Tibial nerve (tissue), 3 donors: ENCODE measurements at regions not wholly inside any gene's neighbourhood (a gene's known extent, or its start where the extent isn't known, plus 50 kb on each side); places are given as distances from the start of the nearest gene placed in this dataset.

Experiments used
- POLR2A ChIP-seq, 2 donors: fragments of 450-650 bp; IDR thresholded peaks; one replicate each; pipeline ENCODE4 v1.6.1; 2017; ENCODE audit warnings: antibody characterized with exemption in 2 of 2, mild to moderate bottlenecking in 2 of 2, moderate library complexity in 2 of 2
- TF ChIP-seq, protein P1 (sequence below), 5 experiments: fragments of 200-600 bp in 3 of 5; fragments of 450-650 bp in 2 of 5; sonication (generic) in 3 of 5; IDR thresholded peaks; one replicate each; pipeline ENCODE4 v1.5.1; 2016 to 2019; ENCODE audit warnings: antibody characterized with exemption in 5 of 5, mild to moderate bottlenecking in 3 of 5, moderate library complexity in 2 of 5

DNA sequence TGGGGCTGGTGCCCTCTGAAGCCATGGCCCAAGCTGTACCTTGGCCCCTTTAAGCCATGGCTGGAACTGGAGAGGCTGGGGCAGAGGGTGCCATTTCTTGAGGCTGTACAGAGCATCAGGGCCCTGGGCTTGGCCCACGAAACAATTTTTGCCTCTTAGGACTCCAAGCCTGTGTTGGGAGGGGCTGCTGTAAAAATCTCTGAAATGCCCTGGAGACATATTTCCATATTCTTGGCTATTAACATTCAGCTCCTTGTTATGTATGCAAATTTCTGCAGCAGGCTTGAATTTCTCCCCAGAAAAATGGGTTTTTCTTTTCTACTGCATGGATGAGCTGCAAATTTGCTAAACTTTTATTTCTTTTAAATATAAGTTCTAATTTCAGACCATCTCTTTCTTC, 834.0 kb downstream of the DSC3 start:
- TF ChIP-seq, protein P1, sequence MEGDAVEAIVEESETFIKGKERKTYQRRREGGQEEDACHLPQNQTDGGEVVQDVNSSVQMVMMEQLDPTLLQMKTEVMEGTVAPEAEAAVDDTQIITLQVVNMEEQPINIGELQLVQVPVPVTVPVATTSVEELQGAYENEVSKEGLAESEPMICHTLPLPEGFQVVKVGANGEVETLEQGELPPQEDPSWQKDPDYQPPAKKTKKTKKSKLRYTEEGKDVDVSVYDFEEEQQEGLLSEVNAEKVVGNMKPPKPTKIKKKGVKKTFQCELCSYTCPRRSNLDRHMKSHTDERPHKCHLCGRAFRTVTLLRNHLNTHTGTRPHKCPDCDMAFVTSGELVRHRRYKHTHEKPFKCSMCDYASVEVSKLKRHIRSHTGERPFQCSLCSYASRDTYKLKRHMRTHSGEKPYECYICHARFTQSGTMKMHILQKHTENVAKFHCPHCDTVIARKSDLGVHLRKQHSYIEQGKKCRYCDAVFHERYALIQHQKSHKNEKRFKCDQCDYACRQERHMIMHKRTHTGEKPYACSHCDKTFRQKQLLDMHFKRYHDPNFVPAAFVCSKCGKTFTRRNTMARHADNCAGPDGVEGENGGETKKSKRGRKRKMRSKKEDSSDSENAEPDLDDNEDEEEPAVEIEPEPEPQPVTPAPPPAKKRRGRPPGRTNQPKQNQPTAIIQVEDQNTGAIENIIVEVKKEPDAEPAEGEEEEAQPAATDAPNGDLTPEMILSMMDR (IDR thresholded peaks at IDR 0.05) = no peak
- no peak for TF ChIP-seq POLR2A (IDR thresholded peaks at IDR 0.05)
